HEK293T (cell line): ENCODE measurements at regions not wholly inside any gene's neighbourhood (a gene's known extent, or its start where the extent isn't known, plus 50 kb on each side); places are given as distances from the start of the nearest gene placed in this dataset.

Experiments used
- ARNT ChIP-seq: fragments of 450-650 bp; IDR thresholded peaks from 2 replicates; pipeline ENCODE4 v1.6.1; 2017; ENCODE audit warnings: mild to moderate bottlenecking
- BHLHE40 ChIP-seq: fragments of 450-650 bp; IDR thresholded peaks from 2 replicates; pipeline ENCODE4 v1.6.1; 2016; ENCODE audit warnings: mild to moderate bottlenecking, moderate library complexity, borderline replicate concordance
- FOXA1 ChIP-seq: fragments of 450-650 bp; IDR thresholded peaks from 2 replicates; pipeline ENCODE4 v1.6.1; 2016; ENCODE audit warnings: mild to moderate bottlenecking
- FOXK2 ChIP-seq: fragments of 450-650 bp; IDR thresholded peaks from 2 replicates; pipeline ENCODE4 v1.6.1; 2016; ENCODE audit warnings: mild to moderate bottlenecking
- L3MBTL2 ChIP-seq: fragments of 450-650 bp; conservative IDR thresholded peaks from 2 replicates; pipeline ENCODE4 v1.6.1; 2016; ENCODE audit warnings: mild to moderate bottlenecking
- NFRKB ChIP-seq: fragments of 450-650 bp; IDR thresholded peaks from 2 replicates; pipeline ENCODE4 v1.6.1; 2016; ENCODE audit warnings: mild to moderate bottlenecking, moderate library complexity
- SP1 ChIP-seq: fragments of 450-650 bp; IDR thresholded peaks from 2 replicates; pipeline ENCODE4 v1.6.1; 2017
- SUZ12 ChIP-seq: fragments of 450-650 bp; IDR thresholded peaks from 2 replicates; pipeline ENCODE4 v1.6.1; 2016; ENCODE audit warnings: mild to moderate bottlenecking
- TARDBP ChIP-seq: fragments of 450-650 bp; IDR thresholded peaks from 2 replicates; pipeline ENCODE4 v1.6.1; 2016
- TF ChIP-seq, protein P1 (sequence below): fragments of 450-650 bp; IDR thresholded peaks from 2 replicates; pipeline ENCODE4 v1.6.1; 2016

GRCh38 chr5:179438461-179438860, 93.2 kb upstream of the ADAMTS2 start:
- TF ChIP-seq FOXK2 = no peak
- TF ChIP-seq, protein P1, sequence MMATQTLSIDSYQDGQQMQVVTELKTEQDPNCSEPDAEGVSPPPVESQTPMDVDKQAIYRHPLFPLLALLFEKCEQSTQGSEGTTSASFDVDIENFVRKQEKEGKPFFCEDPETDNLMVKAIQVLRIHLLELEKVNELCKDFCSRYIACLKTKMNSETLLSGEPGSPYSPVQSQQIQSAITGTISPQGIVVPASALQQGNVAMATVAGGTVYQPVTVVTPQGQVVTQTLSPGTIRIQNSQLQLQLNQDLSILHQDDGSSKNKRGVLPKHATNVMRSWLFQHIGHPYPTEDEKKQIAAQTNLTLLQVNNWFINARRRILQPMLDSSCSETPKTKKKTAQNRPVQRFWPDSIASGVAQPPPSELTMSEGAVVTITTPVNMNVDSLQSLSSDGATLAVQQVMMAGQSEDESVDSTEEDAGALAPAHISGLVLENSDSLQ = no peak
- TF ChIP-seq ARNT = no peak
- no peak for TF ChIP-seq NFRKB
- TF ChIP-seq BHLHE40 = no peak
- TF ChIP-seq SP1 = no peak
- TF ChIP-seq TARDBP = no peak
- no peak for TF ChIP-seq SUZ12
- no peak for TF ChIP-seq FOXA1
- TF ChIP-seq L3MBTL2 = no peak
